Liver (tissue), 8 donors: ENCODE measurements at regions not wholly inside any gene's neighbourhood (a gene's known extent, or its start where the extent isn't known, plus 50 kb on each side); places are given as distances from the start of the nearest gene placed in this dataset.

Experiments used
- DNase-seq: peaks from one replicate; pipeline ENCODE4 v3.0.0-alpha.2; 2017; ENCODE audit warnings: low spot score
- H3K27ac ChIP-seq, 2 donors: one replicate each; pipeline ENCODE4 v1.7.0; 2013; ENCODE audit warnings: inconsistent platforms in 2 of 2, low read length in 2 of 2, control low read depth in 1 of 2, low read depth in 1 of 2, mild to moderate bottlenecking in 1 of 2
- H3K27me3 ChIP-seq, 4 donors: one replicate each; pipeline versions ENCODE4 v1.6.1 to v1.7.0; 2013; ENCODE audit warnings: low read length in 3 of 4, inconsistent platforms in 1 of 4, mild to moderate bottlenecking in 1 of 4, moderate library complexity in 1 of 4; ENCODE audit not compliant: control insufficient read depth in 4 of 4, insufficient read depth in 4 of 4
- H3K36me3 ChIP-seq, 4 donors: one replicate each; pipeline versions ENCODE4 v1.6.1 to v1.7.0; 2013; ENCODE audit warnings: low read length in 3 of 4, mild to moderate bottlenecking in 3 of 4, low read depth in 1 of 4, moderate library complexity in 1 of 4; ENCODE audit not compliant: control insufficient read depth in 4 of 4, insufficient read depth in 3 of 4
- H3K4me1 ChIP-seq, 4 donors: one replicate each; pipeline versions ENCODE4 v1.6.1 to v1.7.0; 2013; ENCODE audit warnings: low read length in 3 of 4, mild to moderate bottlenecking in 3 of 4, moderate library complexity in 1 of 4; ENCODE audit not compliant: control insufficient read depth in 4 of 4, insufficient read depth in 4 of 4
- H3K4me3 ChIP-seq, 3 donors: one replicate each; pipeline versions ENCODE4 v1.6.1 to v1.7.0; 2013; ENCODE audit warnings: low read length in 3 of 3, control low read depth in 1 of 3, low read depth in 1 of 3, mild to moderate bottlenecking in 1 of 3
- H3K9ac ChIP-seq, 2 donors: one replicate each; pipeline ENCODE4 v1.7.0; 2013; ENCODE audit warnings: low read length in 2 of 2, mild to moderate bottlenecking in 2 of 2, moderate library complexity in 2 of 2, control low read depth in 1 of 2, low read depth in 1 of 2
- H3K9me3 ChIP-seq, 4 donors: one replicate each; pipeline versions ENCODE4 v1.6.1 to v1.7.0; 2013; ENCODE audit warnings: low read length in 3 of 4; ENCODE audit not compliant: control insufficient read depth in 4 of 4
- EGR1 ChIP-seq, 2 donors: IDR thresholded peaks; 2 replicates each; pipeline ENCODE4 v1.6.1; 2016 to 2018; ENCODE audit warnings: antibody characterized with exemption in 2 of 2, low read depth in 2 of 2
- FOXA1 ChIP-seq: IDR thresholded peaks from 2 replicates; pipeline ENCODE4 v1.6.1; 2016; ENCODE audit warnings: antibody characterized with exemption
- FOXA2 ChIP-seq: IDR thresholded peaks from 2 replicates; pipeline ENCODE4 v1.6.1; 2016; ENCODE audit warnings: antibody characterized with exemption
- GABPA ChIP-seq, 2 donors: IDR thresholded peaks in 1 of 2; conservative IDR thresholded peaks in 1 of 2; 2 replicates each; pipeline ENCODE4 v1.6.1; 2016; ENCODE audit warnings: antibody characterized with exemption in 2 of 2, mild to moderate bottlenecking in 1 of 2, moderate library complexity in 1 of 2
- HNF4A ChIP-seq, 2 donors: conservative IDR thresholded peaks; 2 replicates each; pipeline ENCODE4 v1.6.1; 2016; ENCODE audit warnings: antibody characterized with exemption in 2 of 2, mild to moderate bottlenecking in 2 of 2
- HNF4G ChIP-seq: IDR thresholded peaks from 2 replicates; pipeline ENCODE4 v1.6.1; 2016; ENCODE audit warnings: antibody characterized with exemption
- JUND ChIP-seq, 2 donors: IDR thresholded peaks; 2 replicates each; pipeline ENCODE4 v1.6.1; 2016; ENCODE audit warnings: antibody characterized with exemption in 2 of 2
- NR2F2 ChIP-seq: IDR thresholded peaks from 2 replicates; pipeline ENCODE4 v1.6.1; 2016; ENCODE audit warnings: antibody characterized with exemption
- RAD21 ChIP-seq, 2 donors: IDR thresholded peaks; 2 replicates each; pipeline ENCODE4 v1.6.1; 2016; ENCODE audit warnings: antibody characterized with exemption in 2 of 2, mild to moderate bottlenecking in 2 of 2
- RXRA ChIP-seq, 2 donors: IDR thresholded peaks; 2 replicates each; pipeline ENCODE4 v1.6.1; 2017 to 2018; ENCODE audit warnings: antibody characterized with exemption in 2 of 2, mild to moderate bottlenecking in 1 of 2
- SP1 ChIP-seq: IDR thresholded peaks from 2 replicates; pipeline ENCODE4 v1.6.1; 2018; ENCODE audit warnings: antibody characterized with exemption, mild to moderate bottlenecking
- TAF1 ChIP-seq: conservative IDR thresholded peaks from 2 replicates; pipeline ENCODE4 v1.6.1; 2016; ENCODE audit warnings: antibody characterized with exemption, mild to moderate bottlenecking
- YY1 ChIP-seq: IDR thresholded peaks from 2 replicates; pipeline ENCODE4 v1.6.1; 2016; ENCODE audit warnings: antibody characterized with exemption, mild to moderate bottlenecking
- WGBS: extraction: QIAGEN DNeasy Blood & Tissue Kit; methylation state at CpG from one replicate; pipeline ENCODE4 v1.1.7; 2013; 5-methylcytosine and 5-hydroxymethylcytosine counted together
- TF ChIP-seq, protein P1 (sequence below): fragments of 150-350 bp; IDR thresholded peaks from 2 replicates; pipeline ENCODE4 v1.5.1; 2017; ENCODE audit warnings: improper control_type of control experiment, low read depth, low read length; ENCODE audit not compliant: missing input control
- TF ChIP-seq, protein P2 (sequence below): IDR thresholded peaks from 2 replicates; pipeline ENCODE4 v1.6.1; 2016; ENCODE audit warnings: antibody characterized with exemption
- TF ChIP-seq, protein P3 (sequence below): IDR thresholded peaks from 2 replicates; pipeline ENCODE4 v1.6.1; 2016; ENCODE audit warnings: antibody characterized with exemption
- TF ChIP-seq, protein P4 (sequence below): IDR thresholded peaks from 2 replicates; pipeline ENCODE4 v1.6.1; 2016; ENCODE audit warnings: antibody characterized with exemption
- TF ChIP-seq, protein P5 (sequence below): IDR thresholded peaks from 2 replicates; pipeline ENCODE4 v1.6.1; 2016; ENCODE audit warnings: antibody characterized with exemption, mild to moderate bottlenecking
- donor health status: healthy.
- donor health status: healthy.
- donor health status: healthy.
- donor health status: healthy.
- donor health status: healthy.

DNA sequence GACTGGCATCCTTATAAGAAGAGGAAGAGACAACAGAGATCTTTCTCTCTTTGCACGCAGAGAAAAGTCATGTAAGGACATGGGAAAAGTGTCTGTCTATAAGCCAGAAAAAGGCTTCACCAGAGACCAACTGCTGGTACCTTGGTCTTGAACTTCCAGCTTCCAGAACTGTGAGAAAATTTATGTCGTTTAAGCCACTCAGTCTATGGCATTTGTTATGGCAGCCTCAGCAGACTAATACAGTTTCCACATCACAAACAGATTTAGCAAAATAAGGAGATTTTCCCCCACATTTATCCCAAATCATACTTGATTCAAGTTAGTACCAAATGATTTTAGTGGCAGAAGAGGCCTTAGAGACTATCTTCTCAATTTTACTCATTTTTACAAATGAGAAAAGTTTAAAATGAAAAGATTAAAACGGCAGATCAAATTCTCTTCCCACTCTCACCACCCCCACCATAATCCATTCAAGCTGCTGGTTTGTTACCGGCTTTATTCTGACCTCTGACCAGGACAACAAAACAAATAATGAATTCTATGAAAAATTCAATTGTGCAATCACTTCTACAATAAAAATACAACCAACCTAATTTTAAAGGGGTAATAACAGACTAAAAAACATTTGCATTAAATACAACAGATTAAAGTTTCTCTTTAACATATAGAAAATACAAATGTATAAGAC is 316.3 kb downstream of the TBC1D4 start:
- no peaks in the 10 kb centered on the region for H3K36me3 ChIP-seq
- TF ChIP-seq, protein P1, sequence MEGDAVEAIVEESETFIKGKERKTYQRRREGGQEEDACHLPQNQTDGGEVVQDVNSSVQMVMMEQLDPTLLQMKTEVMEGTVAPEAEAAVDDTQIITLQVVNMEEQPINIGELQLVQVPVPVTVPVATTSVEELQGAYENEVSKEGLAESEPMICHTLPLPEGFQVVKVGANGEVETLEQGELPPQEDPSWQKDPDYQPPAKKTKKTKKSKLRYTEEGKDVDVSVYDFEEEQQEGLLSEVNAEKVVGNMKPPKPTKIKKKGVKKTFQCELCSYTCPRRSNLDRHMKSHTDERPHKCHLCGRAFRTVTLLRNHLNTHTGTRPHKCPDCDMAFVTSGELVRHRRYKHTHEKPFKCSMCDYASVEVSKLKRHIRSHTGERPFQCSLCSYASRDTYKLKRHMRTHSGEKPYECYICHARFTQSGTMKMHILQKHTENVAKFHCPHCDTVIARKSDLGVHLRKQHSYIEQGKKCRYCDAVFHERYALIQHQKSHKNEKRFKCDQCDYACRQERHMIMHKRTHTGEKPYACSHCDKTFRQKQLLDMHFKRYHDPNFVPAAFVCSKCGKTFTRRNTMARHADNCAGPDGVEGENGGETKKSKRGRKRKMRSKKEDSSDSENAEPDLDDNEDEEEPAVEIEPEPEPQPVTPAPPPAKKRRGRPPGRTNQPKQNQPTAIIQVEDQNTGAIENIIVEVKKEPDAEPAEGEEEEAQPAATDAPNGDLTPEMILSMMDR: no peak
- TF ChIP-seq JUND (IDR thresholded peaks at IDR 0.05) (no peak), YY1 (no peak), HNF4G (no peak), GABPA (IDR thresholded peaks at IDR 0.05 in 1 of 2, conservative IDR thresholded peaks at IDR 0.05 in 1 of 2) (no peak), TAF1 (no peak), EGR1 (IDR thresholded peaks at IDR 0.05; ENCODE audit: low read depth in 2 of 2) (no peak), FOXA1 (no peak), SP1 (peak; percentile 84), RAD21 (IDR thresholded peaks at IDR 0.05) (peak in 1 of 2 donors; percentile 18), RXRA (IDR thresholded peaks at IDR 0.05) (no peak), NR2F2 (peak; percentile 14), FOXA2 (no peak), HNF4A (conservative IDR thresholded peaks at IDR 0.05) (peak in 1 of 2 donors; percentile 68)
- TF ChIP-seq, protein P2, sequence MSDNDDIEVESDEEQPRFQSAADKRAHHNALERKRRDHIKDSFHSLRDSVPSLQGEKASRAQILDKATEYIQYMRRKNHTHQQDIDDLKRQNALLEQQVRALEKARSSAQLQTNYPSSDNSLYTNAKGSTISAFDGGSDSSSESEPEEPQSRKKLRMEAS: no peak
- TF ChIP-seq, protein P3, sequence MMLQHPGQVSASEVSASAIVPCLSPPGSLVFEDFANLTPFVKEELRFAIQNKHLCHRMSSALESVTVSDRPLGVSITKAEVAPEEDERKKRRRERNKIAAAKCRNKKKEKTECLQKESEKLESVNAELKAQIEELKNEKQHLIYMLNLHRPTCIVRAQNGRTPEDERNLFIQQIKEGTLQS: no peak
- TF ChIP-seq, protein P4, sequence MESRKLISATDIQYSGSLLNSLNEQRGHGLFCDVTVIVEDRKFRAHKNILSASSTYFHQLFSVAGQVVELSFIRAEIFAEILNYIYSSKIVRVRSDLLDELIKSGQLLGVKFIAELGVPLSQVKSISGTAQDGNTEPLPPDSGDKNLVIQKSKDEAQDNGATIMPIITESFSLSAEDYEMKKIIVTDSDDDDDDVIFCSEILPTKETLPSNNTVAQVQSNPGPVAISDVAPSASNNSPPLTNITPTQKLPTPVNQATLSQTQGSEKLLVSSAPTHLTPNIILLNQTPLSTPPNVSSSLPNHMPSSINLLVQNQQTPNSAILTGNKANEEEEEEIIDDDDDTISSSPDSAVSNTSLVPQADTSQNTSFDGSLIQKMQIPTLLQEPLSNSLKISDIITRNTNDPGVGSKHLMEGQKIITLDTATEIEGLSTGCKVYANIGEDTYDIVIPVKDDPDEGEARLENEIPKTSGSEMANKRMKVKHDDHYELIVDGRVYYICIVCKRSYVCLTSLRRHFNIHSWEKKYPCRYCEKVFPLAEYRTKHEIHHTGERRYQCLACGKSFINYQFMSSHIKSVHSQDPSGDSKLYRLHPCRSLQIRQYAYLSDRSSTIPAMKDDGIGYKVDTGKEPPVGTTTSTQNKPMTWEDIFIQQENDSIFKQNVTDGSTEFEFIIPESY: no peak
- TF ChIP-seq, protein P5, sequence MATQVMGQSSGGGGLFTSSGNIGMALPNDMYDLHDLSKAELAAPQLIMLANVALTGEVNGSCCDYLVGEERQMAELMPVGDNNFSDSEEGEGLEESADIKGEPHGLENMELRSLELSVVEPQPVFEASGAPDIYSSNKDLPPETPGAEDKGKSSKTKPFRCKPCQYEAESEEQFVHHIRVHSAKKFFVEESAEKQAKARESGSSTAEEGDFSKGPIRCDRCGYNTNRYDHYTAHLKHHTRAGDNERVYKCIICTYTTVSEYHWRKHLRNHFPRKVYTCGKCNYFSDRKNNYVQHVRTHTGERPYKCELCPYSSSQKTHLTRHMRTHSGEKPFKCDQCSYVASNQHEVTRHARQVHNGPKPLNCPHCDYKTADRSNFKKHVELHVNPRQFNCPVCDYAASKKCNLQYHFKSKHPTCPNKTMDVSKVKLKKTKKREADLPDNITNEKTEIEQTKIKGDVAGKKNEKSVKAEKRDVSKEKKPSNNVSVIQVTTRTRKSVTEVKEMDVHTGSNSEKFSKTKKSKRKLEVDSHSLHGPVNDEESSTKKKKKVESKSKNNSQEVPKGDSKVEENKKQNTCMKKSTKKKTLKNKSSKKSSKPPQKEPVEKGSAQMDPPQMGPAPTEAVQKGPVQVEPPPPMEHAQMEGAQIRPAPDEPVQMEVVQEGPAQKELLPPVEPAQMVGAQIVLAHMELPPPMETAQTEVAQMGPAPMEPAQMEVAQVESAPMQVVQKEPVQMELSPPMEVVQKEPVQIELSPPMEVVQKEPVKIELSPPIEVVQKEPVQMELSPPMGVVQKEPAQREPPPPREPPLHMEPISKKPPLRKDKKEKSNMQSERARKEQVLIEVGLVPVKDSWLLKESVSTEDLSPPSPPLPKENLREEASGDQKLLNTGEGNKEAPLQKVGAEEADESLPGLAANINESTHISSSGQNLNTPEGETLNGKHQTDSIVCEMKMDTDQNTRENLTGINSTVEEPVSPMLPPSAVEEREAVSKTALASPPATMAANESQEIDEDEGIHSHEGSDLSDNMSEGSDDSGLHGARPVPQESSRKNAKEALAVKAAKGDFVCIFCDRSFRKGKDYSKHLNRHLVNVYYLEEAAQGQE: no peak
- H3K9ac ChIP-seq: no peak overlapping the region
- peak overlapping the region; percentile 11 to 33 for H3K27ac ChIP-seq
- H3K9me3 ChIP-seq: no peaks in the 10 kb centered on the region
- 55% methylated on average over 4 of the region's 4 CpGs for WGBS
- H3K4me3 ChIP-seq: no peak overlapping the region
- DNase-seq: no peak
- H3K27me3 ChIP-seq: no peaks in the 10 kb centered on the region
- peaks cover 0 to 10% (median 3%) of the 10 kb centered on the region in 4 donors for H3K4me1 ChIP-seq
